ENCODE measurements at regions not wholly inside any gene's neighbourhood (a gene's known extent, or its start where the extent isn't known, plus 50 kb on each side); places are given as distances from the start of the nearest gene placed in this dataset.
"Not testable (repeated sequence)": the region's sequence is repeated elsewhere in the genome, so short reads cannot be mapped to it uniquely, and the experiment has no call there.

GRCh38 chr13:22931576-22931975, 249.2 kb upstream of the SGCG start:
- DNase-seq, result no peak

GRCh38 chr13:22932632-22933412, 248.0 kb upstream of the SGCG start:
- not testable (repeated sequence) for DNase-seq

- DNase-seq, result no peak
These were observed 247.1 kb upstream of the SGCG start for GRCh38 chr13:22933571-22934181.

GRCh38 chr13:22934744-22935523, 245.8 kb upstream of the SGCG start:
- no peak for DNase-seq

- no peak for DNase-seq
These were observed 244.6 kb upstream of the SGCG start for GRCh38 chr13:22936228-22936627.

GRCh38 chr13:22937241-22937640, 243.5 kb upstream of the SGCG start:
- DNase-seq, result no peak

GRCh38 chr13:22937953-22938352, 242.8 kb upstream of the SGCG start:
- DNase-seq, result no peak

GRCh38 chr13:22938576-22938975, 242.2 kb upstream of the SGCG start:
- no peak for DNase-seq

GRCh38 chr13:22939157-22939556, 241.6 kb upstream of the SGCG start:
- no peak for DNase-seq

- no peak for DNase-seq
These were observed 240.6 kb upstream of the SGCG start for GRCh38 chr13:22940090-22940710.

GRCh38 chr13:22940736-22941135, 240.0 kb upstream of the SGCG start:
- DNase-seq, result no peak

- DNase-seq, result not testable (repeated sequence)
These were observed 239.3 kb upstream of the SGCG start for GRCh38 chr13:22941495-22941894.

- DNase-seq, result not testable (repeated sequence)
These were observed 237.9 kb upstream of the SGCG start for GRCh38 chr13:22942831-22943230.

- DNase-seq, result no peak
These were observed 236.4 kb upstream of the SGCG start for GRCh38 chr13:22944378-22944777.

GRCh38 chr13:22945321-22946226, 235.2 kb upstream of the SGCG start:
- no peak for DNase-seq

- DNase-seq, result no peak
These were observed 232.4 kb upstream of the SGCG start for GRCh38 chr13:22948421-22948820.

- not testable (repeated sequence) for DNase-seq
These were observed 228.8 kb upstream of the SGCG start for GRCh38 chr13:22952018-22952417.

- not testable (repeated sequence) for DNase-seq
These were observed 225.6 kb upstream of the SGCG start for GRCh38 chr13:22955147-22955546.

GRCh38 chr13:22956456-22957115, 224.2 kb upstream of the SGCG start:
- DNase-seq, result not testable (repeated sequence)

GRCh38 chr13:22959859-22960258, 220.9 kb upstream of the SGCG start:
- DNase-seq, result not testable (repeated sequence)

- DNase-seq, result no peak
These were observed 220.0 kb upstream of the SGCG start for GRCh38 chr13:22960827-22961226.

GRCh38 chr13:22961342-22961741, 219.4 kb upstream of the SGCG start:
- not testable (repeated sequence) for DNase-seq

Data from eye (tissue), 1 donor.